GOT3 (cell line): ENCODE measurements at regions not wholly inside any gene's neighbourhood (a gene's known extent, or its start where the extent isn't known, plus 50 kb on each side); places are given as distances from the start of the nearest gene placed in this dataset.
"Not testable (repeated sequence)": the region's sequence is repeated elsewhere in the genome, so short reads cannot be mapped to it uniquely, and the experiment has no call there.

Experiments used
- DNase-seq: peaks from one replicate; lab custom pipeline; 2025; ENCODE audit warnings: mixed read lengths; lab: John Stamatoyannopoulos, UW

- no peak for DNase-seq
Measured at GRCh38 chr5:142259758-142260157, 65.1 kb downstream of the SPRY4 start.

GRCh38 chr5:142255831-142256230 is 69.0 kb downstream of the SPRY4 start:
- no peak for DNase-seq

DNA sequence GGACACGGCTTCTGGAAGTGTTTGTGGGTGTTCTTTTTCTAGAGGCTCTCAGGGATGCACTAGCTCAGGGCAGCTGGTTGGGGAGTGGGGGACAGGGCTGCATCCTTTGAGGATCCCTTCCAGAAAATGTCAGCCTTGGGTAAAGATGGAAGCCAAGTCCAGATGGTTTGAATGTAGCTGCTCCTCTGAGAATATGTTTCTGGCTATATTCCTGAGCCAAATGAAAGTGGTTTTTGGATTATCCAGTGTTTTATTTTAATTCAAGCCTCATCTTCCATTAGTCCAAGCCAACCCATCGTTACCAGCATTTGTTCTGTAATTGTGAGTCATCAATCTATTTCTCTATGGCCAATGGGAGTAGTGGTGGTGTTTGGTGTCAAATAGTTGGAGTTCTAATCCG is 70.4 kb downstream of the SPRY4 start:
- DNase-seq = no peak

- no peak for DNase-seq
Measured at GRCh38 chr5:142253938-142254337, 70.9 kb downstream of the SPRY4 start.

DNA sequence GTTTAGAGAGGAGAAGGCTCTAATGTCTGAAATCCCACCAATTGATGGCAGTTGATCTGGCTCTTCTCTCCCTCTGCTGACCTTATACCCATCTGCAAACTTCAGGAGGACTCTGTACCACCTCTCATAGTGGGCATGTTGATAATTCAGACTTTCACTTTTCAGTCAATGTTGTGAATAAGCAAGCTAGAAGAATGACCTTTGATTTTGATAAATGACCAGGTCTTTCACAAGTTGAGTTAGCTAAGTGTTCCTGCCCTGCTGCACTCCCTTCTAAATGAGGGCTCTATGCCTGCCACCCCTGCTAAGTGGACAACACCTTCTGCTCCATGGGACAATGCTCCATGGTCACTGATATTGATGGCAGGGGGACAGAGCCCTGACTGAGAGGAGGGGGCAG is 74.7 kb downstream of the SPRY4 start:
- DNase-seq = no peak

- DNase-seq = no peak
Measured at GRCh38 chr5:142248853-142249462, 75.9 kb downstream of the SPRY4 start.

DNA sequence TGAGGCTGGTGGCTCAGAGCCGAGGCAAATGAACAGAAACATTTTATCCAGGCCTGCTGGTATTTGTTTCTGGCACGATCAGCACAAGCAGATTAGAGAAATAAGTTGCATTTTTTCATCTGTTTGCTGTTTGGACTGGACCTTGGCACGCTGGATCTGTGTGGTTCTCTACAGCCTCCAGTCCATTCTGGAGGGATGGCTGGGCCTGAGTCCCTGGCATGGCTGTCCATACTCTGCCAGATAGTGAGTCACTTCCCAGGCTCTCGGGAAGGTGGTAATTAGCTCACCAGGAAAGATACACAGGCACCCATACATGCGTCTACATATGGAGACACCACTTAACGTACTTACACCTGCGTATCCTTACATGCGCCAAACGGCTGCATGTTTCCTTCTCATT is 78.6 kb downstream of the SPRY4 start:
- DNase-seq = no peak

DNA sequence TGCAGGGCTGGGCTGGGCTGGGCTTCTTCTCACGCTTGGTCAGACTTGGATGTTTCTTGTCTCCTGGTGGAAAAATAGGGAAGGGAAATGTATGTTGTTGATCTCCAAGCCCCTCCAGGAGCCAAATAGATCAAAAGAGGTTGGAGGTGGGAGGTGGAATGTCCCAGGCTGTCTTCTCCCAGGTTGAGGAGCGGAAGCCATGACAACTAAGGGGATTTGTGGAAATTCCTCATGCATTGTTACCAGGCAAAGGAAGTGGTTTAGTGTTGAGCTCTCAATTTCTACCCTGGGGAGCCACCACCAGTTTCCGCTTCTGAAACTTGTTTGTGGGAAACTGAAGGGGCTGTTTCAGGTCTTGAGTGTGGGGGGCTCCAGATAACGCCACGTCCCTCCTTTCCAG is 79.0 kb downstream of the SPRY4 start:
- no peak for DNase-seq

DNA sequence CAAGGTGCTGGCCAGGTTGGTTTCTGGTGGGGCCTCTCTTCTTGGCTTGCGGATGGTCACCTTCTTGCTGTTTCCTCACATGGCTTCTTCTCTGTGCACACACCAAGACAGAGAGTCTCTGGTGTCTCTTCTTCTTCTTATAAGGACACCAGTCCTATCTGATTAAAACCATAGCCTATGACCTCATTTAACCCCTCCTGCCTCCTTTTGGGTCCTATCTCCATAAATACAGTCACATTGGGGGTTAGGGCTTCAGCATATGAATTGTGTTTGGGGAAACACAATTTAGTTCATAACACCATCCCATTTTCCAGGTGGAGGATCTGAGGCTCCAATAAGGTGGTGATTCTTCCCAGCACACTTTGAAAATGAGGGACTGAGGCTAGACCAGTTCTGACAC is 80.4 kb downstream of the SPRY4 start:
- no peak for DNase-seq

- DNase-seq = no peak
Measured at GRCh38 chr5:142242272-142242671, 82.5 kb downstream of the SPRY4 start.

DNA sequence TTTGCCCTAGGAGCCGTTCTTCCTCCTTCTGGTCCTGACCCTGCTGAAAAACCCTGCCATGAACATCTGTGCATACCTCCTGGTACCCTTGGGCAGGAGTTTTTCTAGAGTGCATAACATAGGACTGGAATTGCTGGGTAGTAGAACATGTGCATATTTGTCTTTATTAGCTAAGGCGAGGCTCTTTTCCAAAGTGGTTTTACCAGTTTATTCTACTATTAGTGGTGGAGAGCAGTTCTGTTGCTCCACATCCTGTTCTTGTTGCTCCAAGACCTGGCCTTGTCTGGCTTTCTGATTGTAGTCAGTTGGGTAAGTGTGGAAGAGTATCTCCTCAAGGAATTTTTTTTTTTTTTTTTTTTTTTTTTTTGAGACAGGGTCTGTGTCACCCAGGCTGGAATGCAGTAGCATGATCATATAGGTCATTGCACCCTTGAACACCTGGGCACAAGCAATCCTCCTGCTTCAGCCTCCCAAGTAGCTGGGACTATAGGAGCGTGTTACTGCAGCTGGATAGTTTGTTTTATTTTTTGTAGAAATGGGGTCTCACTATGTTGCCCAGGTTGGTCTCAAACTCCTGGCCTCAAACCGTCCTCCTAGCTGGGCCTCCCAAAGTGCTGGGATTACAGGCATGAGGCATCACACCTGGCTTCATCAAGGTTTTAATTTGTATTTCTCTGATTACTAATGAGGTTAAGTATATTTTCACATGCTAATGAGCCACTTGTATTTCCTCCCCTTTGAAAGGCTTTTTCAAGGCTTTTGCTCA is 85.2 kb downstream of the SPRY4 start:
- DNase-seq = no peak

GRCh38 chr5:142237707-142238106 is 87.1 kb downstream of the SPRY4 start:
- no peak for DNase-seq

GRCh38 chr5:142236673-142237290 is 88.0 kb downstream of the SPRY4 start:
- not testable (repeated sequence) for DNase-seq

- no peak for DNase-seq
Measured at GRCh38 chr5:142235870-142236672, 88.8 kb downstream of the SPRY4 start.

DNA sequence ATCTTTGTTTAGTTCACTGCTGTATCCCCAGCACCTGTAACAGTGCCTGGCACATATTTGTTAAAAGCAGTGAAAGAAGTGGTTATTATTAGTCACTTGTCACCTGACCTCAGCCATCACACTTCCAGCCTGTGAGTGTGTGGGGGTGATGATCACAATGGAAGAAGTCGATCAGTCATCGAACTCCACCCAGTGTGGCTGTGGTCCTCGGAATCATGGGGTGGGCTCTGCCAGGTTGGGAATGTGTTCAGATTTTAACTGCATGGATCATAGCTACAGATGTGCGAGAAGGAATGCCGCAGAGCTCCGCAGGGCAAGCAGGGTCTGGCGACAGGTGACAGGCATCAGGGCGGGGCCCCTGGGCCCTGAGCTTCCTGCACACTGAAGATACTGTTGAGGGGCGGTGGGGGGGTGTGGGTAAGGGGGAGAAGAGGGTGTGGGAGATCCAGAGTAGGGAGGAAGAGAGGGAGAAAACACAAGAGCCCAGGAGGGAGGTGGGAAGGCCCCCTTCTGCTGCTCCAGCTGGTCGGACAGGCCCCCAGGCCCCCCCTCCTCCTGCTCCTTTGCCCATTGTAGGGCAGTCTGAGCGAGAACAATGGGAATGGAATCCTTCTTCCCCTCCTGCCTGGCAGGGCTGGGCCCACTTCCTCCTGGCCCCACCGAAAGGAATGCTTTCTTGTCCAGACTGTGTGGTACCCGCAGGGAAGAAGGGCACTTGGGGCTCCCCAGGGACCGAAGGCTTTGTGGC is 89.6 kb downstream of the SPRY4 start:
- DNase-seq = no peak

- no peak for DNase-seq
Measured at GRCh38 chr5:142233083-142234032, 91.5 kb downstream of the SPRY4 start.

DNA sequence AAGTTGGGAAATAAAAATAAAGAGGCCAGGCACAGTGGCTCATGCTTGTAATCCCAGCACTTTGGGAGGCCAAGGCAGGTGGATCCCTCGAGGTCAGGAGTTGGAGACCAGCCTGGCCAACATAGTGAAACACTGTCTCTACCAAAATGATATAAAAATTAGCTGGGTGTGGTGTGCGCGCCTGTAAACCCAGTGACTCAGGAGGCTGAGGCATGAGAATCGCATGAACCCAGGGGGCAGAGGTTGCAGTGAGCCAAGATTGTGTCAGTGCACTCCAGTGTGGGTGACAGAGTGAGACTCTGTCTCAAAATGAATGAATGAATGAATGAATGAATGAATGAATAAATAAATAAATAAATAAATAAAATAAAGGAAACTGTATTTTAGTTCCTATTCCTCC is 93.9 kb downstream of the SPRY4 start:
- DNase-seq = not testable (repeated sequence)

DNA sequence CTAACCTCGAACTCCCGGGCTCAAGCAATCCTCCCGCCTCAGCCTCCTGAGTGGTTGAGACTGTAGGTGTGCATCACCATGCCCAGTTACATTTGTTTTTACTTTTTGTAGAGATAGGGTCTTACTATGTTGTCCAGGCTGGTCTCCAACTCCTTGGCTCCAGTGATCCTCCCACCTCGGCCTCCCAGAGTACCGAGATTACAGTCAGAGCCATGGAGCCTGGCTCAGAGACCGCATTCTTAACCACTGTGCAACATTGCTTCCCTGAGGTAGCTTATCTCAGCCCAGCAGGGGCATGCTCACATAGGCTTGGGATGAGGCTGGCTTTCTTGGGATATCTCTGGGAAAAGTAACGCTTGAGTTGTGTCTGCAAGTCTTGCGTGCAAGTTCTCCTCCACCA is 99.7 kb downstream of the SPRY4 start:
- no peak for DNase-seq

DNA sequence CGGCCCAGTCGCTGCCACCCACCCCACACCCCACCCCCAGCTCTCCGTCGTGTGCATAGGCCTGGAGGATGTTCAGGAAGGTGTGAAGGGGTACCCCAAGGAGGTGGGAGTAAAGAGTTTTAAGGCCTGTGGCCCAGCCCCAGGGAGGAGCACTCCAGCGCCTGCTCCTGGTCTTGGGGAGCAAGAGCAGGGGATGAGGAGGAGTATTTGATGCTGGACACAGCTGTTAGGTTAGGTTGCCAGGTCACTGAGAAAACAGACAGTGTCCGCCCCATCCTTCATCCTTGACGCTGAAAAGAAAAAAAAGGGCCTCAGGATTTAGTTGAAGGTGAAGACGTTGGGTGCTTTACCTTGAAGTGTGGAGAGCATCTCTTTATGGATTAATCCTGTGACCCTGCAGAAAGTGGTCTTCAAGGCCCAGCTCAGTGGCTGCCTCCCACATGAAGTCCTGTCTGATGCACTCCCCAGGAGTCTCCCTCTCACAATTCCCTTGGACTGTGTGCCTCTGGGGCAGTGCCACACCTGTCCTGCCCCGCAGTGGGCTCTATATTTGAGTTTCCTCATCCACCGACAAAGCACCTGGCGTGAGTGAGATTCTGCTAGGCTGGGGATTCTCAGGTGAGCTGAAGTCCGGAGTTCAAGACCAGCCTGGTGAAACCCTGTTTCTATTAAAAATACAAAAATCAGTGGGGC is 101.8 kb downstream of the SPRY4 start:
- DNase-seq = no peak

GRCh38 chr5:142222225-142222865 is 102.5 kb downstream of the SPRY4 start:
- no peak for DNase-seq
